ENCODE measurements at regions not wholly inside any gene's neighbourhood (a gene's known extent, or its start where the extent isn't known, plus 50 kb on each side); places are given as distances from the start of the nearest gene placed in this dataset.

- TF ChIP-seq CTCF (conservative IDR thresholded peaks at IDR 0.05; ENCODE audit: low read depth, low read length) (no peak), EZH2 (IDR thresholded peaks at IDR 0.05; ENCODE audit: low read length, unreplicated experiment) (no peak)
These were observed 82.0 kb upstream of the ITGA1 start for GRCh38 chr5:52705720-52706119.

Data from PC-3 (cell line).